DOHH2 (cell line): ENCODE measurements at regions not wholly inside any gene's neighbourhood (a gene's known extent, or its start where the extent isn't known, plus 50 kb on each side); places are given as distances from the start of the nearest gene placed in this dataset.

Source experiments
- CTCF ChIP-seq: fragments of 200-600 bp; sonication (generic); IDR thresholded peaks from one replicate; pipeline ENCODE4 v1.5.1; 2014; ENCODE audit warnings: antibody characterized with exemption, mild to moderate bottlenecking, low read depth, low read length; ENCODE audit not compliant: poor library complexity, severe bottlenecking
- EZH2phosphoT487 ChIP-seq: fragments of 200-600 bp; sonication (generic); IDR thresholded peaks from 2 replicates; pipeline ENCODE4 v1.6.1; 2017; ENCODE audit warnings: borderline replicate concordance, mild to moderate bottlenecking, antibody characterized with exemption, low read length, moderate library complexity, mixed read lengths

- TF ChIP-seq CTCF (no peak), EZH2phosphoT487 (no peak)
Measured at GRCh38 chr20:19114410-19114809, 98.0 kb upstream of the SLC24A3 start.
